ENCODE measurements at regions not wholly inside any gene's neighbourhood (a gene's known extent, or its start where the extent isn't known, plus 50 kb on each side); places are given as distances from the start of the nearest gene placed in this dataset.
"Not testable (repeated sequence)": the region's sequence is repeated elsewhere in the genome, so short reads cannot be mapped to it uniquely, and the experiment has no call there.

- DNase-seq: no peak
These were observed 816.4 kb upstream of the ANO3 start for GRCh38 chr11:25515576-25515975.

GRCh38 chr11:25520459-25520858 lies 811.5 kb upstream of the ANO3 start:
- DNase-seq: no peak

GRCh38 chr11:25527841-25528240 lies 804.1 kb upstream of the ANO3 start:
- no peak for DNase-seq

- DNase-seq: no peak
These were observed 802.4 kb upstream of the ANO3 start for GRCh38 chr11:25529572-25529971.

- DNase-seq: no peak
These were observed 796.3 kb upstream of the ANO3 start for GRCh38 chr11:25535467-25536272.

- no peak for DNase-seq
These were observed 795.6 kb upstream of the ANO3 start for GRCh38 chr11:25536289-25536688.

GRCh38 chr11:25537393-25537792 lies 794.5 kb upstream of the ANO3 start:
- DNase-seq: no peak

- DNase-seq: no peak
These were observed 784.6 kb upstream of the ANO3 start for GRCh38 chr11:25547292-25547691.

GRCh38 chr11:25562417-25562816 lies 769.5 kb upstream of the ANO3 start:
- no peak for DNase-seq

GRCh38 chr11:25565846-25566245 lies 766.1 kb upstream of the ANO3 start:
- no peak for DNase-seq

GRCh38 chr11:25566298-25567200 lies 765.4 kb upstream of the ANO3 start:
- no peak for DNase-seq

GRCh38 chr11:25576320-25576719 lies 755.6 kb upstream of the ANO3 start:
- DNase-seq: no peak

GRCh38 chr11:25579554-25579953 lies 752.4 kb upstream of the ANO3 start:
- DNase-seq: not testable (repeated sequence)

GRCh38 chr11:25583596-25583995 lies 748.3 kb upstream of the ANO3 start:
- no peak for DNase-seq

- DNase-seq: no peak
These were observed 744.4 kb upstream of the ANO3 start for GRCh38 chr11:25587496-25587895.

GRCh38 chr11:25593221-25593620 lies 738.7 kb upstream of the ANO3 start:
- DNase-seq: no peak

GRCh38 chr11:25596701-25597100 lies 735.2 kb upstream of the ANO3 start:
- no peak for DNase-seq

- DNase-seq: no peak
These were observed 734.2 kb upstream of the ANO3 start for GRCh38 chr11:25597696-25598095.

GRCh38 chr11:25602149-25602548 lies 729.8 kb upstream of the ANO3 start:
- no peak for DNase-seq

GRCh38 chr11:25602959-25603358 lies 729.0 kb upstream of the ANO3 start:
- DNase-seq: no peak

- DNase-seq: no peak
These were observed 719.1 kb upstream of the ANO3 start for GRCh38 chr11:25612806-25613205.

GRCh38 chr11:25613451-25613850 lies 718.5 kb upstream of the ANO3 start:
- DNase-seq: no peak

- no peak for DNase-seq
These were observed 718.1 kb upstream of the ANO3 start for GRCh38 chr11:25613865-25614264.

GRCh38 chr11:25615069-25615468 lies 716.9 kb upstream of the ANO3 start:
- DNase-seq: no peak
